Spinal cord (tissue), 9 donors: ENCODE measurements at regions not wholly inside any gene's neighbourhood (a gene's known extent, or its start where the extent isn't known, plus 50 kb on each side); places are given as distances from the start of the nearest gene placed in this dataset.

Source experiments
- DNase-seq, 6 donors: peaks; one replicate each; pipeline versions ENCODE4 v3.0.0 to v3.0.0-alpha.2; 2013 to 2015; ENCODE audit warnings: low spot score in 6 of 6, low read depth in 4 of 6
- H3K27ac ChIP-seq: one replicate; pipeline ENCODE4 v1.5.1; 2013; ENCODE audit warnings: low read depth, low read length, control low read depth
- H3K27me3 ChIP-seq: one replicate; pipeline ENCODE4 v1.6.1; 2013; ENCODE audit warnings: low read length; ENCODE audit not compliant: control insufficient read depth, insufficient read depth
- H3K36me3 ChIP-seq: one replicate; pipeline ENCODE4 v1.6.1; 2013; ENCODE audit warnings: low read length; ENCODE audit not compliant: control insufficient read depth, insufficient read depth
- H3K4me1 ChIP-seq: one replicate; pipeline ENCODE4 v1.6.1; 2013; ENCODE audit warnings: low read length; ENCODE audit not compliant: control insufficient read depth, insufficient read depth
- H3K4me3 ChIP-seq: one replicate; pipeline ENCODE4 v1.5.1; 2013; ENCODE audit warnings: low read depth, low read length, control low read depth
- H3K9me3 ChIP-seq: one replicate; pipeline ENCODE4 v1.6.1; 2013; ENCODE audit warnings: low read length; ENCODE audit not compliant: control insufficient read depth, insufficient read depth
- WGBS: methylation state at CpG from one replicate; pipeline ENCODE4 v1.1.5; 2013; ENCODE audit warnings: missing lambda C conversion rate; ENCODE audit not compliant: insufficient coverage; 5-methylcytosine and 5-hydroxymethylcytosine counted together
- donor health status: healthy.

DNA sequence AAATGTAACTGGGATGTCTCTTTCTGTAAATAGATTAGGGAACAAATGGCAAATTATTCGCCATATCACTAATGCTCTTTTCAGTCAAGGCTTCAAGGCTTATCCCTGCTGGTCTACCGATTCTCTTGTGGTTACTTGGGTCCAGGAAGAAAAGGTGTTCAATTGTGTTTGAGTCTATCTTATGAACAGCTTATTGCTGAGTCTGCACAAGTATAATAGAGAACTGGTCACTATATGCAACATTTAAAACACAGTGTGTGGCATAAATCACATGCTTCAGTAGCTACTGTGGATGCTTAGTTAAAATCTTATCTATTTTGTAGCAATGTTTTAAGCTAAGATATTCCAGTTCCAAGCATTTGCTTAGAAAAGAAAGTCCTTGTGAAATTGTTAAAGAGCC lies 274.2 kb upstream of the FAM174A start:
- Histone ChIP-seq H3K36me3 (no peaks in the 10 kb centered on the region), H3K4me3 (no peak overlapping the region), H3K9me3 (no peaks in the 10 kb centered on the region), H3K27ac (no peak overlapping the region), H3K27me3 (no peaks in the 10 kb centered on the region), H3K4me1 (no peaks in the 10 kb centered on the region)
- no peak for DNase-seq
- no CpG with 5 or more reads among the region's 2 CpGs for WGBS

DNA sequence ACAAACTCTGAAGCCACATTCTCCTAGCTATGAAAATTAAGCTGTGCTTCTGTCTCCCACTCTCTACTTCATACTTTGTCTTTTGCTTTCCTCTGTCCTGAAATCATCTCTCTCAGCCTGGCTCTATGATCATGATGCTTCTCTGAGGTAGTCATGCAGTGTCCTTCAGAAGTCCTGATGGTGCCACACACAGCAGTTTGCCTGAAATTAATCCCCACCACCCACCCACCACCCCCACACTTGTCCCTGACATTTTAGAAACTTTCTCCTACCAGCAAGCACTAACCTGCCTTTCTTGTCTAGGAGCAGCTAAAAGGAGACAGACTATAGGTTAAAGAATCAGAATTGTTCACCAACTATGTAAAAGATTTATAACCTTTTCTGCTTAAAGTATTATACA lies 282.2 kb upstream of the FAM174A start:
- H3K27ac ChIP-seq, result no peak overlapping the region
- H3K9me3 ChIP-seq, result no peaks in the 10 kb centered on the region
- H3K4me1 ChIP-seq, result no peaks in the 10 kb centered on the region

DNA sequence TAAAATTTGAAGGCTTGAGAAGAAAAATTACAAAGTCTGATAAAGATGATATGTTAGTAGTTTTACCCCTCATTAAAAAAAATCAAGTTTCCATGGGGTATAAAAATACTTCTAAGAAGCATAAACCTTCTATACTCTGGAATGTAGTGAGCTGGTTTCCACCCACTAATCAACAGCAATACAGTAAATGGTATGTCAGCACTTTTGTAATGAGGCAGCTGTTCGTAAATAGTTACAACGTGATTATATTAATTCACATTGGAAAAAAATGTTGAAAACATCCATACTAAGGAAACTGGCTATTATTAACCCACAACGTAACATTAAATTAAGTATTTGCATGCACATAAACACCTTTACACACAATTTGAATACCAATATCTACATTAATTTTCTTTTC lies 283.1 kb upstream of the FAM174A start:
- Histone ChIP-seq H3K4me1 (no peaks in the 10 kb centered on the region), H3K9me3 (no peaks in the 10 kb centered on the region), H3K27me3 (no peaks in the 10 kb centered on the region), H3K36me3 (no peaks in the 10 kb centered on the region), H3K27ac (no peak overlapping the region), H3K4me3 (no peak overlapping the region)
- DNase-seq, result peak in 1 of 6 donors; percentile 9
- WGBS, result no CpG with 5 or more reads among the region's 3 CpGs

More for the DNA sequence above, 282.2 kb upstream of the FAM174A start:
- Histone ChIP-seq H3K4me3 (no peak overlapping the region), H3K27me3 (no peaks in the 10 kb centered on the region), H3K36me3 (no peaks in the 10 kb centered on the region)
- DNase-seq, result no peak

DNA sequence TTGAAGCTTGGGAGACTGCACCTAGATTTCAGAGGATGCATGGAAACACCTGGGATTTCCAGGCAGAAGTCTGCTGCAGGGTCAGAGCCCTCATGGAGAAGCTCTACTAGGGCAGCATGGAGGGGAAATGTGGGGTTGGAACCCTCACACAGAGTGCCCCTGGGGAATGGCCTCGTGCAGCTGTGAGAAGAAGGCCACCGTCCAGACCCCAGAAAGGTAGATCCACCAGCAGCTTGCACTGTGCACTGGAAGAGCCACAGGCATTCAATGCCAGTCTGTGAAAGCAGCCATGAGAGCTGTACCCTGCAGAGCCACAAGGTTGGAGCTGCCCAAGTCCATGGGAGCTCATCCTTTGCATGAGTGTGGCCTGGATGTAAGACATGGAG lies 285.3 kb upstream of the FAM174A start:
- WGBS, result 96% methylated on average over 2 of the region's 2 CpGs
- H3K9me3 ChIP-seq, result no peaks in the 10 kb centered on the region
- no peak overlapping the region for H3K4me3 ChIP-seq
- DNase-seq, result no peak
- H3K36me3 ChIP-seq, result no peaks in the 10 kb centered on the region
- H3K4me1 ChIP-seq, result no peaks in the 10 kb centered on the region
- no peak overlapping the region for H3K27ac ChIP-seq
- H3K27me3 ChIP-seq, result no peaks in the 10 kb centered on the region

DNA sequence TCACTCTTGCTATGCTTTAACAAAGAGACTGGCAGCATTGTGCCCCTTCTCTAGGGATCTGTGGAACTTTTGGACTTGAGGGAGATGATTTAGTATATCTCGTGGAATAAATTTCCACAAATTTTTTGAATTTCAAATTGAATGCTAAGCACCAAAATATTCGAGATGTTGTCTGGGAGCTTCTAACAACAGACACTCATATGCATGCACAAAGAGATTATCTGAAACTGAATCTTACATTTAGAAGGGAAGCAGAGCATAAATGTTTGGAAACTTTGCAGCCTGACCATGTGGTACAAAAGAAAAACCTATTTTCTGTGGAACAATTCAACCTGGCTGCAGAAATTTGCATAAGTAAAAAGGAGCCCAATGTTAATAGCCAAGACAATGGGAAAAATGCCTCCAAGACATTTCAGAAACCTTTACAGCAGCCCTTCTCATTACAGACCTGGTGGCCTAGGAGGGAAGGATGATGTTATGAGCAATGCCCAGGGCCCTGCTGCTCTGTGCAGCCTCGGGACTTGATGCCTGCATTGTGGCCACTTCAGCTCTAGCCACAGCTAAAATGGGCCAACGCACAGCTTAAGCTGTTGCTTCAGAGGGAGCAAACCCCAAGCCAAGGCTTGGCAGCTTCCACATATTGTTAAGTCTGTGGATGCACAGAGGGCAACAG lies 285.8 kb upstream of the FAM174A start:
- Histone ChIP-seq H3K36me3 (no peaks in the 10 kb centered on the region), H3K27me3 (no peaks in the 10 kb centered on the region), H3K9me3 (no peaks in the 10 kb centered on the region), H3K4me3 (no peak overlapping the region), H3K4me1 (no peaks in the 10 kb centered on the region), H3K27ac (no peak overlapping the region)
- WGBS, result 96% methylated on average over 2 of the region's 4 CpGs
- peak in 1 of 6 donors; percentile 23 for DNase-seq

DNA sequence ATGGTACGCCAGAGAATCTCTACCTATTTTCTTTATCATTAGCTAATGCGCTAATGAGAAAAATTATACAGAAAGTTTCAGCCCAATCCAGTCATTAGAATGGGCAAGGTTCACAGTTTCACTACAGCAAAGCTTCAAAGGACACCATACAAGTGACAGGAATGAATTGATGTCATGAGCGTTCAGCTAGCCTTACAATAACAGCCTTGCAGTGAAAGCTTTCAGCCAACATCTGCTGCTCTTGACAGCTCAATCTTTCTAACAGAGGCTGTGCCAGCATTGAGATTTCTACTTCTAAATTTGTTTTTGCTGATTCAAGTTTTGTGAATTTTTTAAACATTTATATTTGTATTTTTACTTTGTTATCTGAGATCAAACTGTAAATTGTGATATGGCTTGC lies 302.4 kb upstream of the FAM174A start:
- peak in 2 of 6 donors; percentile 56 to 68 for DNase-seq

DNA sequence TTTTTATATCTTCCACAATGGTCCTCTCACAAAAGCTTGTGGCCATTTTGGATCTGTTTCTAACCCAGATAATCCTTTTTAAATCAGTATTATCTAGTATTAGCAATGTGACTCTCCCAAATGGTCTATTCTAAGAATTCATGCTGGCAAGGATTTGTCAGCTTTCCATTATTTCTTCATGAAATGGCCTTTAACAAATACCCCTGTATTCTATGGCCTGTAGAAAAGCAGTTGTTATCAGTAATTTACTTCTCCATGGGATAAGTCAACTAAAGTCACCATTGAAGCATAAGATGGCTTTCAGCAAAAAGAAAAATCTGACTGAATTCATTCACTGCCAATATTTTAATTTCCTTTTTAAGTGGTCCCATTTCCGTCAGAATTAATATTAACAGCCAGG lies 346.4 kb upstream of the FAM174A start:
- no peak overlapping the region for H3K27ac ChIP-seq
- H3K36me3 ChIP-seq, result no peaks in the 10 kb centered on the region
- H3K9me3 ChIP-seq, result no peaks in the 10 kb centered on the region
- WGBS, result no CpG with 5 or more reads among the region's 1 CpG
- no peaks in the 10 kb centered on the region for H3K27me3 ChIP-seq
- no peak overlapping the region for H3K4me3 ChIP-seq
- DNase-seq, result peak in 1 of 6 donors; percentile 1
- no peaks in the 10 kb centered on the region for H3K4me1 ChIP-seq

More for the DNA sequence above, 302.4 kb upstream of the FAM174A start:
- no peaks in the 10 kb centered on the region for H3K4me1 ChIP-seq
- H3K4me3 ChIP-seq, result no peak overlapping the region
- H3K27me3 ChIP-seq, result no peaks in the 10 kb centered on the region
- no peak overlapping the region for H3K27ac ChIP-seq
- no peaks in the 10 kb centered on the region for H3K36me3 ChIP-seq
- H3K9me3 ChIP-seq, result no peaks in the 10 kb centered on the region
- WGBS, result no CpG with 5 or more reads among the region's 3 CpGs

DNA sequence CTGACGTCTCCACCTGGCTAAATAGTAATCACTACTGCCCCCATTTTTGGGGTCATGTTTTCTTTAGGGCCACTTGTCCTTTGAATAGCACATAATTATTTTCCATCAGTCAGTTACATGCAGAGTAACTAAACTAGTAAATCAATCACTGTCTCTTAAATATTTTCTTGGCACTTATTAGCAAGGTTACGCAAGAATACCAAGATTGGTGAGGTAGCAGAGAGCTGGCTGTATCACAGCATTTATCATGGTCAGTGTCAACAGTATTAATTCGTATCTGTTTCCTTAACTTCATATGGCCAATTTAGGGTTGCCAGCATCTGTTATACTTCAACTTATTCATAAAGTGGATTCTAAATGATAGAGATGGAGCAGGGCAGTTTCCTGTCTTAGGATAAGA lies 346.8 kb upstream of the FAM174A start:
- no peak for DNase-seq

DNA sequence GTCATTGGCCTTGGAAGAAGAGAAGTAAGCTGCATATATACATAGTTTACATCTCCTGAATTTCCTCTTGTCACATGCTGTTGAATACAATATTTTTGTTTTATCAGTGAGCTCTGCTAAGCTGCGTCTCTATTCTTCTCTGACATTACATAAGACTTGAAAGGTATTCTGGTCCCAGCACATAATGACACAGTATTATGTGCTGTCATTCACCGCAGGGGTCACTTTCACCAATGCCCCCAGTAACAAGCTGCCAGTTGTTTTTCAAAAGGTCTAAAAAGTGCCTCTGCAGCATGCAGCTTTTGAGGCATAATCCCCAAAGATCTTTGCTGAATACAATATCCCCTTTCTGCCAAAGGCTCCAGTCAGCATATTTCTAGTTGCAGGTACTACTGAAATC lies 349.0 kb upstream of the FAM174A start:
- H3K4me3 ChIP-seq, result no peak overlapping the region
- H3K9me3 ChIP-seq, result no peaks in the 10 kb centered on the region
- H3K36me3 ChIP-seq, result no peaks in the 10 kb centered on the region
- H3K27ac ChIP-seq, result no peak overlapping the region
- H3K27me3 ChIP-seq, result no peaks in the 10 kb centered on the region
- no peak for DNase-seq
- no peaks in the 10 kb centered on the region for H3K4me1 ChIP-seq
- 56% methylated on average over 1 of the region's 2 CpGs for WGBS

More for the DNA sequence above, 346.8 kb upstream of the FAM174A start:
- Histone ChIP-seq H3K4me3 (no peak overlapping the region), H3K9me3 (no peaks in the 10 kb centered on the region), H3K36me3 (no peaks in the 10 kb centered on the region), H3K27me3 (no peaks in the 10 kb centered on the region), H3K4me1 (no peaks in the 10 kb centered on the region), H3K27ac (no peak overlapping the region)
- WGBS, result 83% methylated on average over 1 of the region's 3 CpGs

DNA sequence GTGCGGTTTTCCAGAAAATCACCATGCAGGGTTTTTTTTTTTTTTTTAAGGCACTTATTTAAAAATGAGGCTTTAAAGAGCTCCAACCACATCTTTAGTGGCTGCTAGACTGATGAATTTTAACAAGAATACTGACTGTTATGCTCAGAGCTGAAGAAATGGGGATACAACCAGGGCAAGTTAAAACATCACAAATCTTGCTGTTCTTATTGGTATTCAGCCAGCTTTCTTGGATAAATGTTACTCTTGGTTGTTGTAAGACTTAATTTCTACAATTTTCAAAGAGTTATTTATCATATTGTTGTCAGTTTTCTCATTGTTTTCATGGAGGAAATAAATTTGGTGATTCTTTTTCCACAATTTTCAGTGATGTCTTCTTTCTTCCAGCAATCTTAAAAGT lies 352.8 kb upstream of the FAM174A start:
- Histone ChIP-seq H3K27me3 (no peaks in the 10 kb centered on the region), H3K9me3 (no peaks in the 10 kb centered on the region), H3K36me3 (no peaks in the 10 kb centered on the region), H3K27ac (no peak overlapping the region), H3K4me3 (no peak overlapping the region), H3K4me1 (no peaks in the 10 kb centered on the region)
- no CpG with 5 or more reads among the region's 1 CpG for WGBS
- DNase-seq, result no peak
